HG03460 (cell line): ENCODE measurements at regions not wholly inside any gene's neighbourhood (a gene's known extent, or its start where the extent isn't known, plus 50 kb on each side); places are given as distances from the start of the nearest gene placed in this dataset.
A peak's percentile ranks its signal among the peaks of the same experiment; 100 is the strongest.

ENCODE experiments used
- ATAC-seq: cut with Tn5 transposase; IDR thresholded peaks from one replicate; pipeline ENCODE4 v1.9.1; 2021; ENCODE audit not compliant: unreplicated experiment

GRCh38 chr4:17124767-17125166, 226.3 kb upstream of the LDB2 start:
- ATAC-seq, result no peak

- no peak for ATAC-seq
Observed at GRCh38 chr4:17120761-17121160, 222.3 kb upstream of the LDB2 start.

GRCh38 chr4:17117746-17118145, 219.3 kb upstream of the LDB2 start:
- no peak for ATAC-seq

GRCh38 chr4:17115583-17115982, 217.1 kb upstream of the LDB2 start:
- no peak for ATAC-seq

GRCh38 chr4:17112292-17112659, 213.8 kb upstream of the LDB2 start:
- no peak for ATAC-seq

GRCh38 chr4:17109126-17109525, 210.7 kb upstream of the LDB2 start:
- ATAC-seq, result no peak

GRCh38 chr4:17103231-17103630, 204.8 kb upstream of the LDB2 start:
- ATAC-seq, result no peak

- ATAC-seq, result no peak
Observed at GRCh38 chr4:17098996-17099395, 200.6 kb upstream of the LDB2 start.

GRCh38 chr4:17098401-17098800, 200.0 kb upstream of the LDB2 start:
- ATAC-seq, result no peak

- no peak for ATAC-seq
Observed at GRCh38 chr4:17097362-17097761, 198.9 kb upstream of the LDB2 start.

- no peak for ATAC-seq
Observed at GRCh38 chr4:17096692-17097091, 198.2 kb upstream of the LDB2 start.

GRCh38 chr4:17095771-17096170, 197.3 kb upstream of the LDB2 start:
- no peak for ATAC-seq

- no peak for ATAC-seq
Observed at GRCh38 chr4:17094876-17095210, 196.4 kb upstream of the LDB2 start.

- ATAC-seq, result no peak
Observed at GRCh38 chr4:17094159-17094875, 195.9 kb upstream of the LDB2 start.

- no peak for ATAC-seq
Observed at GRCh38 chr4:17093481-17093880, 195.0 kb upstream of the LDB2 start.

GRCh38 chr4:17092736-17093437, 194.4 kb upstream of the LDB2 start:
- peak; percentile 76 for ATAC-seq

GRCh38 chr4:17091104-17091503, 192.7 kb upstream of the LDB2 start:
- no peak for ATAC-seq

- no peak for ATAC-seq
Observed at GRCh38 chr4:17090063-17090462, 191.6 kb upstream of the LDB2 start.

GRCh38 chr4:17085416-17085815, 187.0 kb upstream of the LDB2 start:
- no peak for ATAC-seq

- ATAC-seq, result no peak
Observed at GRCh38 chr4:17082186-17082585, 183.7 kb upstream of the LDB2 start.

GRCh38 chr4:17081179-17081578, 182.7 kb upstream of the LDB2 start:
- no peak for ATAC-seq

- ATAC-seq, result no peak
Observed at GRCh38 chr4:17077105-17077504, 178.7 kb upstream of the LDB2 start.

- ATAC-seq, result no peak
Observed at GRCh38 chr4:17072483-17072882, 174.0 kb upstream of the LDB2 start.
